ENCODE measurements at regions not wholly inside any gene's neighbourhood (a gene's known extent, or its start where the extent isn't known, plus 50 kb on each side); places are given as distances from the start of the nearest gene placed in this dataset.

GRCh38 chr7:50937727-50938126 is 155.0 kb upstream of the GRB10 start:
- H3K79me2 ChIP-seq (ENCODE audit: insufficient read depth, low read length) = no peaks in the 10 kb centered on the region
- H3K4me1 ChIP-seq (ENCODE audit: control insufficient read depth in 1 of 2, insufficient read depth in 2 of 2, low read length in 2 of 2) = no peaks in the 10 kb centered on the region
- no peak overlapping the region for H2AFZ ChIP-seq (ENCODE audit: low read depth, low read length, poor library complexity, severe bottlenecking)
- ChIA-PET CTCF (no interaction called here), RAD21 (ENCODE audit: low non-redundant PET in 1 of 2, low total read pairs in 2 of 2, uncharacterized antibody in 2 of 2, unreplicated experiment in 2 of 2) (interaction anchor here in 1 of 2 experiments (0.6 kb wide), 1 partner anchor 9 kb away, joined by 3 read pairs; no protein-coding TSS in a partner anchor), POLR2A (no interaction called here)
- H3K27ac ChIP-seq (ENCODE audit: low read depth, low read length) = no peak overlapping the region
- H3K9me2 ChIP-seq (ENCODE audit: insufficient read depth) = no peaks in the 10 kb centered on the region
- H3K36me3 ChIP-seq (ENCODE audit: control insufficient read depth in 1 of 2, insufficient read depth in 2 of 2, low read length in 2 of 2) = no peaks in the 10 kb centered on the region
- intact Hi-C loops (cut with micrococcal nuclease) = no loop called here
- DNase-seq (ENCODE audit: low read depth, low spot score) = no peak
- H4K20me1 ChIP-seq (ENCODE audit: insufficient read depth) = no peaks in the 10 kb centered on the region
- TF ChIP-seq MAX (IDR thresholded peaks at IDR 0.05) (no peak), RAD21 (IDR thresholded peaks at IDR 0.05; ENCODE audit: low read depth) (no peak), SIN3A (IDR thresholded peaks at IDR 0.05; ENCODE audit: low read depth) (no peak), CBX3 (IDR thresholded peaks at IDR 0.05; ENCODE audit: low read depth) (no peak), ATF3 (IDR thresholded peaks at IDR 0.05) (no peak), POLR2AphosphoS5 (IDR thresholded peaks at IDR 0.05; ENCODE audit: low read depth, low read length) (no peak), REST (IDR thresholded peaks at IDR 0.05; ENCODE audit: low read depth) (no peak), CEBPB (IDR thresholded peaks at IDR 0.05; ENCODE audit: low read depth) (no peak)
- no peaks in the 10 kb centered on the region; a peak in 1 of 4 replicates for H3K9me3 ChIP-seq (ENCODE audit: control insufficient read depth in 1 of 2, insufficient read depth in 1 of 2, low read depth in 1 of 2, low read length in 2 of 2)
- no TSS peak for BruUV-seq (replicated peaks)
- no peak overlapping the region for H3K4me2 ChIP-seq (ENCODE audit: low read length)
- H3K27me3 ChIP-seq (ENCODE audit: insufficient read depth, low read length) = no peaks in the 10 kb centered on the region
- no peak for ATAC-seq
- no peak overlapping the region for H3K4me3 ChIP-seq (replicated peaks in 1 of 2; ENCODE audit: low read depth in 1 of 2, low read length in 2 of 2)
- H3K9ac ChIP-seq (ENCODE audit: low read length) = no peak overlapping the region
